OCI-LY7 (cell line): ENCODE measurements at regions not wholly inside any gene's neighbourhood (a gene's known extent, or its start where the extent isn't known, plus 50 kb on each side); places are given as distances from the start of the nearest gene placed in this dataset.

Experiments used
- CTCF ChIP-seq: fragments of 200-600 bp; sonication (generic); conservative IDR thresholded peaks from 2 replicates; pipeline ENCODE4 v1.5.1; 2014; ENCODE audit warnings: mild to moderate bottlenecking, antibody characterized with exemption, low read length, moderate library complexity, mixed read lengths
- EZH2phosphoT487 ChIP-seq: fragments of 200-600 bp; sonication (generic); IDR thresholded peaks from 2 replicates; pipeline ENCODE4 v1.6.1; 2018; ENCODE audit warnings: low read depth, borderline replicate concordance, mild to moderate bottlenecking, mixed run types, antibody characterized with exemption, low read length, moderate library complexity, mixed read lengths

GRCh38 chr10:9800571-9800970 is 1217.1 kb upstream of the CELF2 start:
- TF ChIP-seq CTCF (no peak), EZH2phosphoT487 (no peak)
